Panc1 (cell line): ENCODE measurements at regions not wholly inside any gene's neighbourhood (a gene's known extent, or its start where the extent isn't known, plus 50 kb on each side); places are given as distances from the start of the nearest gene placed in this dataset.

Experiments
- ATAC-seq: fragments of 200-7000 bp; cut with Tn5 transposase; 2 replicates; pipeline ENCODE4 v1.9.1; 2020; ENCODE audit warnings: mild to moderate bottlenecking, moderate library complexity
- BruUV-seq: library from RNA; stranded (reverse); fragments of 400-500 nt; replicated peaks from 2 replicates; lab custom pipeline; 2021; lab: Mats Ljungman, UMichigan
- CTCF ChIA-PET: fragments of 300-600 bp; sonication (Branson Sonifier 250); formaldehyde crosslinking; loops from one replicate; lab custom pipeline; 2022; ENCODE audit warnings: antibody characterized with exemption; lab: Charles Lee
- POLR2A ChIA-PET: fragments of 300-600 bp; sonication (Branson Sonifier 250); formaldehyde crosslinking; loops from one replicate; lab custom pipeline; 2022; ENCODE audit warnings: antibody characterized with exemption; lab: Charles Lee
- DNase-seq: peaks from one replicate; pipeline ENCODE4 v3.0.0-alpha.2; 2010; ENCODE audit warnings: low read depth, low spot score
- H3K27ac ChIP-seq: 2 replicates; pipeline ENCODE4 v1.5.1; 2011; ENCODE audit warnings: mild to moderate bottlenecking, low read length, inconsistent platforms
- H3K27me3 ChIP-seq: fragments of 200-500 bp; sonication (Bioruptor generic); 2 replicates; pipeline ENCODE4 v1.6.0; 2014; ENCODE audit warnings: low read length, inconsistent platforms; ENCODE audit not compliant: control insufficient read depth, insufficient read depth
- H3K36me3 ChIP-seq: fragments of 200-500 bp; sonication (Bioruptor generic); 2 replicates; pipeline ENCODE4 v1.5.1; 2014; ENCODE audit warnings: inconsistent platforms, mild to moderate bottlenecking, low read length, moderate library complexity; ENCODE audit not compliant: control insufficient read depth, insufficient read depth
- H3K4me1 ChIP-seq: 2 replicates; pipeline ENCODE4 v1.5.1; 2011; ENCODE audit warnings: inconsistent platforms, mild to moderate bottlenecking, low read length, moderate library complexity; ENCODE audit not compliant: control insufficient read depth, insufficient read depth
- H3K4me3 ChIP-seq, 2 experiments: 2 replicates each; pipeline ENCODE4 v1.5.1; 2011 to 2012; ENCODE audit warnings: low read depth in 2 of 2, low read length in 2 of 2, mild to moderate bottlenecking in 2 of 2, inconsistent platforms in 1 of 2, moderate library complexity in 1 of 2
- H3K9me3 ChIP-seq: fragments of 200-500 bp; sonication (Bioruptor generic); 2 replicates; pipeline ENCODE4 v1.5.1; 2014; ENCODE audit warnings: low read depth, mild to moderate bottlenecking, inconsistent platforms, low read length, moderate library complexity; ENCODE audit not compliant: control insufficient read depth, insufficient read depth
- POLR2AphosphoS5 ChIP-seq: IDR thresholded peaks from 2 replicates; pipeline ENCODE4 v1.6.1; 2012; ENCODE audit warnings: mild to moderate bottlenecking, low read depth, low read length, moderate library complexity
- REST ChIP-seq, 2 experiments: IDR thresholded peaks; 2 replicates each; pipeline ENCODE4 v1.6.1; 2011 to 2012; ENCODE audit warnings: low read depth in 2 of 2, control low read depth in 1 of 2, low read length in 1 of 2, mild to moderate bottlenecking in 1 of 2, moderate library complexity in 1 of 2; ENCODE audit not compliant: insufficient read depth in 1 of 2
- SIN3A ChIP-seq: IDR thresholded peaks from 2 replicates; pipeline ENCODE4 v1.6.1; 2012; ENCODE audit warnings: low read depth, mild to moderate bottlenecking, low read length, moderate library complexity, borderline replicate concordance; ENCODE audit not compliant: insufficient read depth
- TCF7L2 ChIP-seq: IDR thresholded peaks from 2 replicates; pipeline ENCODE4 v1.6.1; 2011; ENCODE audit warnings: mild to moderate bottlenecking, low read depth, low read length, inconsistent platforms
- in situ Hi-C: cut with HindIII; loops from 2 replicates; pipeline ENCODE4 v1.10.0; 2016; ENCODE audit warnings: low sequenced_read_pairs, low pct_unique_long_range_greater_than_20kb
- intact Hi-C: fragments of 100-400 bp; cut with micrococcal nuclease; formaldehyde crosslinking; loops from one replicate; pipeline ENCODE4 v1.10.0; 2022; ENCODE audit not compliant: unreplicated experiment
- TF ChIP-seq, protein P1 (sequence below): fragments of 450-650 bp; IDR thresholded peaks from 2 replicates; pipeline ENCODE4 v1.5.1; 2017; ENCODE audit warnings: mild to moderate bottlenecking

DNA sequence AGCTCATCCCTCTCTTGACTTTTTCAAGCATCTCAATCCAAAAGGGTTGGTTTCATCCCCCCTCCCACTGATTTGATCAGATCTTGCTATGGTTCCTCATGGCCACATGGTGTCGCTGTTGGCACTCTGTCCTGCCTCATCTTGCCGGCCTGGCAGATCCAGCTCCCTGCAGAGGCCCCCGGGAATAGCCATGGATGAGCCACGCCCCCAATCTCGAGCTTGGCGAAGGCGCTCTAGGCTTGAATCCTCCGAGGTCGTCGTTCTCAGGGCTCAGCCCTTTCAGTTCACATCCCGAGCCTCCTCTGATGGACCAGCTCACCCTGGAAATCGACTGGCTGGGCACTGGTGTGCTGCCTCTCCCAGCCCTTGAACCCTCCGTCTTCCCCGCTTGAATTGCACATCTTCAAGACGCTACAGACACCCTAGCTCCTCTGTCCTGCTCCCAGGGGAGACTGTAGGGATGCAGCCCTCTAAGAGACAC is 628.7 kb downstream of the TYW1 start:
- Histone ChIP-seq H3K9me3 (no peaks in the 10 kb centered on the region), H3K4me3 (peak overlapping the region in 1 of 2 experiments; percentile 17; a peak in 1 of 4 replicates), H3K4me1 (no peaks in the 10 kb centered on the region), H3K27ac (no peak overlapping the region), H3K36me3 (no peaks in the 10 kb centered on the region), H3K27me3 (peaks cover 2% of the 10 kb centered on the region; the same call in 1 of the 2 replicates)
- intact Hi-C loops = no loop called here
- DNase-seq (peak; percentile 24), ATAC-seq (peak; percentile 90)
- ChIA-PET POLR2A (no interaction called here), CTCF (interaction anchor here (0.7 kb wide), 2 partner anchors 113 to 247 kb away, joined by 3 read pairs; no protein-coding TSS in a partner anchor)
- TF ChIP-seq SIN3A = no peak
- TF ChIP-seq REST (IDR thresholded peaks at IDR 0.05; ENCODE audit: insufficient read depth in 1 of 2, low read depth in 2 of 2, low read length in 1 of 2) = no peak
- TF ChIP-seq POLR2AphosphoS5 = no peak
- TF ChIP-seq, protein P1, sequence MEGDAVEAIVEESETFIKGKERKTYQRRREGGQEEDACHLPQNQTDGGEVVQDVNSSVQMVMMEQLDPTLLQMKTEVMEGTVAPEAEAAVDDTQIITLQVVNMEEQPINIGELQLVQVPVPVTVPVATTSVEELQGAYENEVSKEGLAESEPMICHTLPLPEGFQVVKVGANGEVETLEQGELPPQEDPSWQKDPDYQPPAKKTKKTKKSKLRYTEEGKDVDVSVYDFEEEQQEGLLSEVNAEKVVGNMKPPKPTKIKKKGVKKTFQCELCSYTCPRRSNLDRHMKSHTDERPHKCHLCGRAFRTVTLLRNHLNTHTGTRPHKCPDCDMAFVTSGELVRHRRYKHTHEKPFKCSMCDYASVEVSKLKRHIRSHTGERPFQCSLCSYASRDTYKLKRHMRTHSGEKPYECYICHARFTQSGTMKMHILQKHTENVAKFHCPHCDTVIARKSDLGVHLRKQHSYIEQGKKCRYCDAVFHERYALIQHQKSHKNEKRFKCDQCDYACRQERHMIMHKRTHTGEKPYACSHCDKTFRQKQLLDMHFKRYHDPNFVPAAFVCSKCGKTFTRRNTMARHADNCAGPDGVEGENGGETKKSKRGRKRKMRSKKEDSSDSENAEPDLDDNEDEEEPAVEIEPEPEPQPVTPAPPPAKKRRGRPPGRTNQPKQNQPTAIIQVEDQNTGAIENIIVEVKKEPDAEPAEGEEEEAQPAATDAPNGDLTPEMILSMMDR = peak; percentile 91
- in situ Hi-C loops = no loop called here
- no TSS peak for BruUV-seq

DNA sequence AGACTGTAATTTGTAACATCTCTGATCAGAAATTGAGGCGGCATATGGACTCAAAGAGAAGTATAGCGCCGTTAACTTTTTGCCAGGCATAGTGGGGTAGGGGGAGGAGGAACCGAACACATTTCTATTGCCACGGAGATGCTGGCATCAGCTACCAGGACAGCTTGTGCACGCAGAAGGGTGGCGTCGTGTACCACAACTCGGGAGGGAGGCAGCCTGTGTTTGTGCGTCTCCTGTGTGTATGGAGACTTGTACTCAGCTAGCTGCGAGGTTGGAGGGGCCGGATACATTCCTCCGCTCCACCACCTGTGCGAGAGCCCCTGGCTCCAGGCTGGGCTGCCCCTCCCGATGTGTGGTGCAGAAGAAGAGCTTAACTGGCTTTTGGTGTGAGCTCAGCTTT is 634.8 kb downstream of the TYW1 start:
- POLR2A ChIA-PET = no interaction called here
- TF ChIP-seq TCF7L2 (no peak), SIN3A (no peak), POLR2AphosphoS5 (no peak), REST (IDR thresholded peaks at IDR 0.05; ENCODE audit: insufficient read depth in 1 of 2, low read depth in 2 of 2, low read length in 1 of 2) (no peak)
- TF ChIP-seq, protein P1 = no peak
- intact Hi-C loops = no loop called here
- in situ Hi-C loops = no loop called here
- H3K9me3 ChIP-seq = no peaks in the 10 kb centered on the region
- H3K36me3 ChIP-seq = no peaks in the 10 kb centered on the region
- ATAC-seq (no peak), DNase-seq (no peak)
- BruUV-seq = no TSS peak
- no peak overlapping the region for H3K27ac ChIP-seq
- no peak overlapping the region for H3K4me3 ChIP-seq
- H3K27me3 ChIP-seq = peaks cover 9% of the 10 kb centered on the region; the same call in 1 of the 2 replicates
- CTCF ChIA-PET = interaction anchor here (0.6 kb wide), 1 partner anchor 10 kb away, joined by 3 read pairs; no protein-coding TSS in a partner anchor
- H3K4me1 ChIP-seq = no peaks in the 10 kb centered on the region
